Transverse colon (tissue), 4 donors: ENCODE measurements at regions not wholly inside any gene's neighbourhood (a gene's known extent, or its start where the extent isn't known, plus 50 kb on each side); places are given as distances from the start of the nearest gene placed in this dataset.

Experiments
- DNase-seq: peaks from one replicate; pipeline ENCODE4 v3.0.0-alpha.2; 2019
- H3K27ac ChIP-seq, 4 donors: fragments of 200-600 bp; sonication (generic); 2 replicates each; pipeline ENCODE4 v1.5.1; 2016 to 2018; ENCODE audit warnings: inconsistent platforms in 4 of 4
- H3K27me3 ChIP-seq: fragments of 200-600 bp; sonication (generic); 2 replicates; pipeline ENCODE4 v1.5.1; 2017; ENCODE audit warnings: inconsistent platforms
- H3K36me3 ChIP-seq, 4 donors: fragments of 200-600 bp; sonication (generic); 2 replicates each; pipeline ENCODE4 v1.5.1; 2017 to 2019; ENCODE audit warnings: inconsistent platforms in 4 of 4
- H3K4me1 ChIP-seq, 4 donors: fragments of 200-600 bp; sonication (generic); 2 replicates each; pipeline ENCODE4 v1.5.1; 2017 to 2020; ENCODE audit warnings: inconsistent platforms in 4 of 4
- H3K4me3 ChIP-seq, 4 donors: fragments of 200-600 bp; sonication (generic); 1 replicate in 1 of 4; 2 replicates in 3 of 4; pipeline versions ENCODE4 v1.5.1 to v1.6.1; 2017 to 2019; ENCODE audit warnings: inconsistent platforms in 4 of 4
- H3K9me3 ChIP-seq, 2 donors: fragments of 200-600 bp; sonication (generic); 2 replicates each; pipeline ENCODE4 v1.5.1; 2017 to 2019; ENCODE audit warnings: inconsistent platforms in 2 of 2
- CTCF ChIP-seq, 5 experiments: fragments of 200-600 bp in 3 of 5; fragments of 450-650 bp in 2 of 5; sonication (generic) in 3 of 5; IDR thresholded peaks; 1 replicate in 2 of 5; 2 replicates in 3 of 5; pipeline ENCODE4 v1.5.1; 2016 to 2017; ENCODE audit warnings: antibody characterized with exemption in 5 of 5, inconsistent platforms in 3 of 5, mild to moderate bottlenecking in 2 of 5, moderate library complexity in 1 of 5
- EP300 ChIP-seq: sonication (generic); formaldehyde crosslinking; IDR thresholded peaks from one replicate; pipeline ENCODE4 v1.6.1; 2017; ENCODE audit warnings: antibody characterized with exemption, low read depth
- POLR2A ChIP-seq: fragments of 450-650 bp; IDR thresholded peaks from one replicate; pipeline ENCODE4 v1.6.1; 2016; ENCODE audit warnings: antibody characterized with exemption, mild to moderate bottlenecking, moderate library complexity
- POLR2AphosphoS5 ChIP-seq, 3 donors: sonication (generic); formaldehyde crosslinking; IDR thresholded peaks; one replicate each; pipeline ENCODE4 v1.6.1; 2016; ENCODE audit warnings: antibody characterized with exemption in 3 of 3
- WGBS, 2 donors: methylation state at CpG; one replicate each; pipeline ENCODE4 v1.1.5; 2018; ENCODE audit warnings: low coverage in 1 of 2; 5-methylcytosine and 5-hydroxymethylcytosine counted together
- in situ Hi-C, 4 donors: fragments of 200-750 bp; cut with MboI; loops; one replicate each; pipeline versions ENCODE4 v1.15.0 to v1.15.1; 2017; ENCODE audit warnings: low sequenced_read_pairs in 3 of 4, low pct_ligation_motif_present in 1 of 4, low pct_unique_long_range_greater_than_20kb in 1 of 4
- intact Hi-C: fragments of 100-400 bp; cut with DNase I; formaldehyde crosslinking; loops from one replicate; pipeline ENCODE4 v1.15.1; 2023; ENCODE audit warnings: low total_unique reads

GRCh38 chr12:41924111-41924510, 220.6 kb downstream of the GXYLT1 start:
- WGBS, 2 donors, result 73% methylated on average over 2 of the region's 2 CpGs; no CpG with 5 or more reads in 1 of the 2 donors
- H3K36me3 ChIP-seq, result no peaks in the 10 kb centered on the region
- H3K4me3 ChIP-seq, result no peak overlapping the region
- H3K9me3 ChIP-seq, result no peaks in the 10 kb centered on the region
- no peak overlapping the region for H3K27ac ChIP-seq
- no peak for DNase-seq
- no peak for TF ChIP-seq POLR2AphosphoS5 (IDR thresholded peaks at IDR 0.05)
- no peak for TF ChIP-seq CTCF (IDR thresholded peaks at IDR 0.05)
- TF ChIP-seq EP300, result no peak
- TF ChIP-seq POLR2A, result no peak
- in situ Hi-C loops (no loop called here), intact Hi-C loops (no loop called here)
- H3K27me3 ChIP-seq, result no peaks in the 10 kb centered on the region
- no peaks in the 10 kb centered on the region for H3K4me1 ChIP-seq

GRCh38 chr12:41923351-41923750, 221.3 kb downstream of the GXYLT1 start:
- in situ Hi-C loops (no loop called here), intact Hi-C loops (no loop called here)

GRCh38 chr12:41920355-41920754, 224.3 kb downstream of the GXYLT1 start:
- H3K4me1 ChIP-seq, result no peaks in the 10 kb centered on the region
- intact Hi-C loops (no loop called here), in situ Hi-C loops (no loop called here)
- H3K36me3 ChIP-seq, result no peaks in the 10 kb centered on the region
- TF ChIP-seq CTCF (IDR thresholded peaks at IDR 0.05), result no peak
- no peak for TF ChIP-seq POLR2AphosphoS5 (IDR thresholded peaks at IDR 0.05)
- TF ChIP-seq EP300, result no peak
- no peak for TF ChIP-seq POLR2A
- no peak overlapping the region for H3K27ac ChIP-seq
- H3K27me3 ChIP-seq, result no peaks in the 10 kb centered on the region
- H3K9me3 ChIP-seq, result no peaks in the 10 kb centered on the region
- no peak for DNase-seq
- no peak overlapping the region for H3K4me3 ChIP-seq
- 63 to 80% methylated on average over 1 of the region's 1 CpG for WGBS, 2 donors

More at GRCh38 chr12:41923351-41923750, 221.3 kb downstream of the GXYLT1 start:
- H3K4me1 ChIP-seq, result no peaks in the 10 kb centered on the region
- TF ChIP-seq POLR2A (no peak), CTCF (IDR thresholded peaks at IDR 0.05) (no peak), EP300 (no peak), POLR2AphosphoS5 (IDR thresholded peaks at IDR 0.05) (no peak)
- WGBS, 2 donors, result 91% methylated on average over 2 of the region's 2 CpGs; no CpG with 5 or more reads in 1 of the 2 donors
- H3K4me3 ChIP-seq, result no peak overlapping the region
- DNase-seq, result no peak
- no peaks in the 10 kb centered on the region for H3K27me3 ChIP-seq
- no peaks in the 10 kb centered on the region for H3K9me3 ChIP-seq
- H3K36me3 ChIP-seq, result no peaks in the 10 kb centered on the region
- no peak overlapping the region for H3K27ac ChIP-seq

GRCh38 chr12:41919526-41920261, 225.0 kb downstream of the GXYLT1 start:
- 52 to 73% methylated on average over 8 to 9 of the region's 9 CpGs for WGBS, 2 donors
- in situ Hi-C loops (no loop called here), intact Hi-C loops (no loop called here)

More at GRCh38 chr12:41919526-41920261, 225.0 kb downstream of the GXYLT1 start:
- TF ChIP-seq EP300 (no peak), POLR2A (no peak), CTCF (IDR thresholded peaks at IDR 0.05) (no peak), POLR2AphosphoS5 (IDR thresholded peaks at IDR 0.05) (no peak)
- Histone ChIP-seq H3K4me3 (no peak overlapping the region), H3K36me3 (no peaks in the 10 kb centered on the region), H3K27ac (no peak overlapping the region), H3K27me3 (no peaks in the 10 kb centered on the region), H3K4me1 (no peaks in the 10 kb centered on the region), H3K9me3 (no peaks in the 10 kb centered on the region)
- no peak for DNase-seq
